ENCODE measurements at regions not wholly inside any gene's neighbourhood (a gene's known extent, or its start where the extent isn't known, plus 50 kb on each side); places are given as distances from the start of the nearest gene placed in this dataset.
"Not testable (repeated sequence)": the region's sequence is repeated elsewhere in the genome, so short reads cannot be mapped to it uniquely, and the experiment has no call there.

DNA sequence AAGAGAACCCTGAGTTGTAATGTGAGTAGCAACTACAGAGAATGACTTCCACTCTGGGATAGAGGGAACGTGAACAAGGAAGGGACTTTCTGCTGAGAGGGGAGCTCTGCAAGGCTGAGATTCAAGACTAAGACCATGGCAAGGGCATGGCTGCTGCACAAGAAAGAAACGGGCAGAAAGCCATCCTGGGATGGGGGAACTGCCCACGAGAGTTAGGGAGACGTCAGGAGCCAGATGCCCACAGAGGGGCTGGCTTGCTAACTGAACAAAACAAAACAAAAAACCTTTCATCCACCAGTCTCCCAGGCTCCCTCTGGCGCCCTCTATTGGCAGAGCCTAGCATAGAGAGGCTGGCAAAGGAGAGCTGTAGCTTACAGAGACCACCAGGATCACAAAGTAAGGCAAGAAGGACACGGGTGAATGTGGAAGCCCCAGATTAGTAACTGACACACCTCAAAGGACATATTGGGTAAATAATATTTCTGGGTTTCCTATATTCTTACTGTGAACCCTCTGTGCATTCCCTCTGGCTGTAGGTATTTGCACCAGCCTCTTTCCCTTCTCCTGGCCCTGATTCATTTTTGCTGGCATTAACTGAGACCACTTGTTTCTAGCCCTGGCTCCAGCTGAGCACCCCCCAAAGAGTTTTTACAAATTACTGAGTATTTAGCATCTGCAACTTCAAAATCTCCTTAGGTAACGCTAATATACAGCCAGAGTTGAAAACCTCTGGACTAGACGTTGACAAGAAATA, 338.3 kb downstream of the EMP1 start:
- TF ChIP-seq, protein P1, sequence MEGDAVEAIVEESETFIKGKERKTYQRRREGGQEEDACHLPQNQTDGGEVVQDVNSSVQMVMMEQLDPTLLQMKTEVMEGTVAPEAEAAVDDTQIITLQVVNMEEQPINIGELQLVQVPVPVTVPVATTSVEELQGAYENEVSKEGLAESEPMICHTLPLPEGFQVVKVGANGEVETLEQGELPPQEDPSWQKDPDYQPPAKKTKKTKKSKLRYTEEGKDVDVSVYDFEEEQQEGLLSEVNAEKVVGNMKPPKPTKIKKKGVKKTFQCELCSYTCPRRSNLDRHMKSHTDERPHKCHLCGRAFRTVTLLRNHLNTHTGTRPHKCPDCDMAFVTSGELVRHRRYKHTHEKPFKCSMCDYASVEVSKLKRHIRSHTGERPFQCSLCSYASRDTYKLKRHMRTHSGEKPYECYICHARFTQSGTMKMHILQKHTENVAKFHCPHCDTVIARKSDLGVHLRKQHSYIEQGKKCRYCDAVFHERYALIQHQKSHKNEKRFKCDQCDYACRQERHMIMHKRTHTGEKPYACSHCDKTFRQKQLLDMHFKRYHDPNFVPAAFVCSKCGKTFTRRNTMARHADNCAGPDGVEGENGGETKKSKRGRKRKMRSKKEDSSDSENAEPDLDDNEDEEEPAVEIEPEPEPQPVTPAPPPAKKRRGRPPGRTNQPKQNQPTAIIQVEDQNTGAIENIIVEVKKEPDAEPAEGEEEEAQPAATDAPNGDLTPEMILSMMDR (IDR thresholded peaks at IDR 0.05) = peak; percentile 65 to 82 (median 70)
- no peak for TF ChIP-seq POLR2A (IDR thresholded peaks at IDR 0.05)
- peak; percentile 44 to 78 (median 64) for DNase-seq
- no peaks in the 10 kb centered on the region for H3K9me3 ChIP-seq (replicated peaks in 1 of 3)
- H3K36me3 ChIP-seq (replicated peaks in 1 of 2) = no peaks in the 10 kb centered on the region
- 30 to 35% (median 32%) methylated on average over 8 of the region's 8 CpGs for WGBS, 4 donors
- no peaks in the 10 kb centered on the region for H3K4me1 ChIP-seq (replicated peaks in 1 of 2)
- H3K27ac ChIP-seq = no peak overlapping the region
- H3K4me3 ChIP-seq = no peak overlapping the region
- intact Hi-C loops (cut with DNase I) = loop anchor here (5.0 to 10.0 kb wide), 3 partner anchors 173 to 260 kb away; no protein-coding TSS in a partner anchor
- H3K27me3 ChIP-seq = no peaks in the 10 kb centered on the region

GRCh38 chr12:13534242-13534641, 337.7 kb downstream of the EMP1 start:
- H3K4me3 ChIP-seq = no peak overlapping the region
- H3K4me1 ChIP-seq (replicated peaks in 1 of 2) = no peaks in the 10 kb centered on the region
- 53 to 71% (median 65%) methylated on average over 3 of the region's 3 CpGs for WGBS, 4 donors
- H3K9me3 ChIP-seq (replicated peaks in 1 of 3) = no peaks in the 10 kb centered on the region
- DNase-seq = no peak
- no peaks in the 10 kb centered on the region for H3K36me3 ChIP-seq (replicated peaks in 1 of 2)
- intact Hi-C loops (cut with DNase I) = loop anchor here (5.0 to 10.0 kb wide), 3 partner anchors 172 to 259 kb away; no protein-coding TSS in a partner anchor
- TF ChIP-seq, protein P1 (IDR thresholded peaks at IDR 0.05) = no peak
- no peak for TF ChIP-seq POLR2A (IDR thresholded peaks at IDR 0.05)
- no peaks in the 10 kb centered on the region for H3K27me3 ChIP-seq
- H3K27ac ChIP-seq = no peak overlapping the region

- no peak overlapping the region for H3K4me3 ChIP-seq
- TF ChIP-seq, protein P1 (IDR thresholded peaks at IDR 0.05) = no peak
- no peak for TF ChIP-seq POLR2A (IDR thresholded peaks at IDR 0.05)
- no peaks in the 10 kb centered on the region for H3K36me3 ChIP-seq (replicated peaks in 1 of 2)
- no peaks in the 10 kb centered on the region for H3K9me3 ChIP-seq (replicated peaks in 1 of 3)
- H3K4me1 ChIP-seq (replicated peaks in 1 of 2) = no peaks in the 10 kb centered on the region
- DNase-seq = no peak
- H3K27ac ChIP-seq = no peak overlapping the region
- no peaks in the 10 kb centered on the region for H3K27me3 ChIP-seq
- 77 to 81% (median 79%) methylated on average over 7 of the region's 7 CpGs for WGBS, 4 donors
- intact Hi-C loops (cut with DNase I) = loop anchor here (5.0 to 10.0 kb wide), 3 partner anchors 169 to 256 kb away; no protein-coding TSS in a partner anchor
These were observed 334.4 kb downstream of the EMP1 start for GRCh38 chr12:13530966-13531365.

DNA sequence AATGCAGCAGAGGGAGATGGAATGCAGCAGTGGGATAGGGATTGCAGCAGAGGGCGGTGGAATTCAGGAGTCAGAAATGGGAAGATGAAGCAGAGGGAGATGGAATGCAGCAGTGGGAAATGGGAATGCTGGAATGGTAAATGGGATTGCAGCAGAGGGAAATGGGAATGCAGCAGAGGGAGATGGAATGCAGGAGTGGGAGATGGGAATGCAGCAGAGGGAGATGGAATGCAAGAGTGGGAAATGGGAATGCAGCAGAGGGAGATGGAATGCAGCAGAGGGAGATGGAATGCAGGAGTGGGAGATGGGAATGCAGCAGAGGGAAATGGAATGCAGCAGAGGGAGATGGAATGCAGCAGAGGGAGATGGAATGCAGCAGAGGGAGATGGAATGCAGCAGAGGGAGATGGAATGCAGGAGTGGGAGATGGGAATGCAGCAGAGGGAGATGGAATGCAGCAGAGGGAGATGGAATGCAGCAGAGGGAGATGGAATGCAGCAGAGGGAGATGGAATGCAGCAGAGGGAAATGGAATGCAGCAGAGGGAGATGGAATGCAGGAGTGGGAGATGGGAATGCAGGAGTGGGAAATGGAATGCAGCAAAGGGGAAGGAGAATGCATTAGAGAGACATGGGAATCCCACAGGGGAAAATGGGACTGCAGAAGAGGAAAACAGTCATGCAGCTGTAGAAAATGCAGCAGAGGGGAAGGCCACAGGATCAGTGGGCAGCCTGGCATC, 329.8 kb downstream of the EMP1 start:
- H3K27me3 ChIP-seq; H3K4me1 ChIP-seq (replicated peaks in 1 of 2); H3K9me3 ChIP-seq (replicated peaks in 1 of 3); H3K36me3 ChIP-seq (replicated peaks in 1 of 2); H3K4me3 ChIP-seq; intact Hi-C loops (cut with DNase I); DNase-seq; H3K27ac ChIP-seq: not testable (repeated sequence)
- WGBS, 4 donors = 64 to 80% (median 71%) methylated on average over 1 of the region's 1 CpG
